CD4-positive, alpha-beta T cell treated with Interleukin-4 for 4 hours (primary cell): ENCODE measurements at regions not wholly inside any gene's neighbourhood (a gene's known extent, or its start where the extent isn't known, plus 50 kb on each side); places are given as distances from the start of the nearest gene placed in this dataset.

ENCODE experiments used
- DNase-seq: peaks from one replicate; pipeline ENCODE4 v3.0.0-alpha.2; 2020

DNA sequence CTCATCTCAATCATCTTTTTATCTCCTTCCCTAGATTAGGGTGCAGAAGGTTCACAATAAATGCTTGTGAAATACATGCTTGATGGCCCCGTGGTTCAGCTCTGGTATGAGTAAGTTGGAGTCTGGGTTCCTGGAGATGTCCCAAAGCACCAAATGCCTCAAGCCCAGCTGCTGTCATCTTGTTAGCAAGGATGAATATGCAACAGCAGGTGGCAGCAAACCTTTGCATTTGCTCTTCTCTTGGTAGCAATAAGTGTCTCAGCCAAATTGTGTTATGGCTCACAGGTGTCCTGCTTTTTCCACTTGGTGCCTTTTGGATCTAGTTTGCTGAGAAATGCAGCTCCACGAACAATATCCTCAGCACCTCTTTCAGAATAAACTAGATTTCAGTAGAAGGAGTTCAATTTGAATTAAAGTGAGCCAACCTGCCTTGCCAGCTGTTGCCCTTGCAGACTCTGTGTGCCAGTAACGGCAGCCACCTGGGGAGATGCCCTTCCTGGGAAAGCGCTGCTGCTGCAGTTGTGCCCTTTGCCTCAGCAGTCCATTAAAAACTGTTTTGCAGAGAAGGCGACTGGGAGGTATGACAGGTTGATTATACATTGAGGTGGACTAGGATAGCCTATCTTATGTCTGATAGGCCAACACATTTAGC, 417.3 kb downstream of the SNAPC1 start:
- DNase-seq, result peak; percentile 6

DNA sequence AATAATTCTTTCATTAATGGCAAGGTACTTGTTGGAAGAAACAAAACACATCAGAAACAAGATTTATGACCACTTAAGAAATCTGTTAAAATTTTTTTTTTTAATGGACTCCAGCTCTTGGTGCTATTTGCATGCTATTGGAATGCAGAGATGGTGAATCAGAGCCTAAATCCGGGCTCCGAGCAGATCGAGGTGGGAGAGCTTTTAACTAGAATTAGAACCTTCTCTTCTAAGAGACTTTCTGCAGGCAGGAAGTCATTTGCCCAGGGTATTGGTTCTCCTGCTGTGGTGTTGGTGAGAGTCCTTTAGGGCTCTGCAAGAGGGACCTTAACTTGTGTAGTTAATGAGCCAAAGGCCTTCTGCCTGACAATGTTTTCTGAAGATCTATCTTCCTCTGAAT, 419.4 kb downstream of the SNAPC1 start:
- DNase-seq, result no peak

DNA sequence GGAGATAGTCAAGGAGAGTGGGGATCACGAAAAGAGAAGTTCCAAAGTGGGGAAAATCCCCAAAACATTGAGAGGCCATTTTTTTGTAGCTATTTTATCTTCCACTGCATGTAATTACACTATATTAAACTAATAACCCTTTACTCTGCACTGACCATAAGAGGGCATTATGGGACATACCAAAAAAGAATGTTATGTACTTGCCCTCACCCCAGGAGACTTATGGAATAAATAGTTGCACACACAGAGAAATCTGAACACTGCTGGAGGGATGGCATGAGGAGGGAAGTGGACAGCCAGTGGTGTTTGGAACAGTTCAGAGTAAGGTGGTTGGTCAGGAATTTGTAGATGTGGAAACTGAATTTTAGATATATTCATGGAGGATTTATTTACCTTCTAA, 422.9 kb downstream of the SNAPC1 start:
- DNase-seq, result no peak

DNA sequence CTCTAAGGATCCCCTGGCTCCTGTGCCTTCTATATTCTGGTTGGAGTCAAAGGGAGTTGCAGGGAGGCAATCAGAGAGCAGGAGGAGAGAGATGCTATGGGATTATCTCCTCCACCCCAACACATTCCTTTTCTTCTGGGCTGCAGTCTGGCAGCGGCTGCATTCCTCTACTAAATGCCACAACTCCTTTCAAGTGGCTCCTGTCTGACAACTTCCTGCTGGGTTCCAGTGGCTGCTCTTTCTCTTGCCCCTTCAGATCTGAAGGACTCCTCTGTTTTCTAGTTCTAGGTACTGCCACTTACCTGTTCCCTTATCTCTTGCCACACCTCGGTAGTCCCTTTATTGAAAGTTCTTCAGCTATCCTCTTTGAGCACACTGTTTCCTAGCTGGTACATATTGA, 425.0 kb downstream of the SNAPC1 start:
- no peak for DNase-seq

DNA sequence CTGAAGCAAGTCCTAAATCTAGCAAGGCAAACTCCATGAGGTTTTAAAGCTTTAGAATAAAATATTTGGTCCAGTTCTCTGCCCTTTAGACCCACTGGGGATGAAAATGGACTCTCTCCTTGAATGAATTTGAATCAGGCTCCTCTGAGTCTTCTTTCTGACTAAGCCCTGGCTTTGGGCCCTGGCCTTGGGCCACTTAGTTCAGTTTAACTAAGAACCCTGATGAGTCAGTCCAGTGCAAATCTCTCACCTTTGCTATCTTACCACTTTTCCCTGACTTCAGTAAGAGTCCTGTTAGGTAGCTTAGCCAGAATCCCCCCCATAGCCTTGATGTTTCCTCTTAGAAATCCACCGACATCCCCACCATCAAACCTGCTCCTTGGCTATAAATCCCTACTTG, 427.5 kb downstream of the SNAPC1 start:
- DNase-seq, result no peak

DNA sequence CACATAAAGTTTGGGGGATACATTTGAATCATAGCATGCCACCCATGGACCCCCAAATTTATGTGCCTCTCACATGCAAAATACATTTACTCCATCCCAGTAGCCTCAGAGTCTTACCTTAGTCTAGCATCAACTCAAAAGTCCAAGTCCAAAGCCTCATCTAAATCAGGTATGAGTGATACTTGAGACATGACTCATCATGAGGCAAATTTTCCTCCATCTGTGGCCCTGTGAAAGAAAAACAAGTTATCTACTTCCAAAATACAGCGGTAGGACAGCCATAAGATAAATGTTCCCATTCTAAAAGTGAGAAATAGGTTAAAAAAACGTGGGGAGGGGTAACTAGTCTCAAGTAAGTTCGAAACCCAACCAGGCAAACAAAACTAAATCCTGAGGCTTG, 444.2 kb downstream of the SNAPC1 start:
- DNase-seq, result no peak

DNA sequence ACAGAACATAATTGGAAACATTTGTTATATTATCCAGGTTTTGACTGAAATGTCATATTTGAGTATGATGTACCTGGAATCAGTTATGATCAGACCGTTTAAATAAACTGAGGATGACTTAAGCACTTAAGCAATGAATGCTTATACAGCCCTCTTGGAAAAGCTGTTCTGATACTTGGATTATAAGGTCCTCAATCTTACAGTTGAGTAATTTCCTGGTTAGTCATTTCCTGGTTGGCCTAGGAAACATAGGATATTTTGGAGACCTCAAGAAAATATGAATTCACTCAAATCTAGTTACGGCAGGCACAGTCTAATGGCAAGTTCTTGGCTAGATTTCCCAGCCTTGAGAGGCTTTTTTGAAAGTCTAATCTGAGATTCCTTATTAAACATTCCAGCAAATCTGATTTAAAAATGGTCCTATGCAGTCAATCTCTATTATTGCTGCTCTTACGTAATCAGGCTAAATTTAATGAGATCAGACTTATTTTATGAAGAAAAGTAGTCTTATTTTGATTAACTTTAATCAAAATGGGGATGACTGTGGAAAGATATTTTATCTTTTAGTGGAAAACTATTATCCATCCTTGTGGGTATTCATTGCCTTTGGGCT, 447.2 kb downstream of the SNAPC1 start:
- no peak for DNase-seq

DNA sequence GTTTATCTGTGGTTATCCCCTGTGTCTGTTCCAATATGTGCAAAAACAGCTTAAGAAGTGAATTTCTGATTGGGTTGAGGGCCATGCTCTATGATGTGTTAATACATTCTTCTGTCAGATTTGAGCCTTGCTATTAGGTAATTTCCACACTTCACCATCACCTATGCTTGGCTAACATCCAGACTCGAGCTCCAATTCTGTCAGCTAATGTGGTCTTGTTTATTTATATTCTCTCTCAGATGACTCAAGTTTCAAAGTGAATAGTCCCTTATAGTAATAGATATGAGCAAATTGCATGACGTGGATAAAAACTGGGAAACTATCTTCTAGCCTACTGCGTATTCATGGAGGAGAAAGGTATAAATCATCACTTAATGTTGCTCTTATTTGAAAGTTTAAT, 451.3 kb downstream of the SNAPC1 start:
- DNase-seq, result no peak

DNA sequence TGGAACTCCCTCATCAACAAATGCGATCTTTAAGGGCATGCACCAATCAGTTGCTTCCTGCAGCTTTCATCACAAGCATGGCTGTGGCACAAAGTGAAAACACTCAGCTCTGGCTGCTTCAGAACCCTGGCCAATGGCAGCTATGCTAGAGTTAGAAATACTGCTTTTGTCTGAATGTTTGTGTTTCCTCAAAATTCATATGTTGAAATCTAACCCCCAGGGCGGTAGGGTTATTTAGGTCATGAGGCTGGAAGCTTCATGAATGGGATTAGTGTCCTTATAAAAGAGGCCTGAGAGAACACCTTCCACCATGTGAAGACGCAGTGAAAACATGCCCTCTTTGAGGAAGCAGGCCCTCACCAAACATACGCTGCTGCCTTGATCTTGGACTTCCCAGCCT, 453.9 kb downstream of the SNAPC1 start:
- no peak for DNase-seq

DNA sequence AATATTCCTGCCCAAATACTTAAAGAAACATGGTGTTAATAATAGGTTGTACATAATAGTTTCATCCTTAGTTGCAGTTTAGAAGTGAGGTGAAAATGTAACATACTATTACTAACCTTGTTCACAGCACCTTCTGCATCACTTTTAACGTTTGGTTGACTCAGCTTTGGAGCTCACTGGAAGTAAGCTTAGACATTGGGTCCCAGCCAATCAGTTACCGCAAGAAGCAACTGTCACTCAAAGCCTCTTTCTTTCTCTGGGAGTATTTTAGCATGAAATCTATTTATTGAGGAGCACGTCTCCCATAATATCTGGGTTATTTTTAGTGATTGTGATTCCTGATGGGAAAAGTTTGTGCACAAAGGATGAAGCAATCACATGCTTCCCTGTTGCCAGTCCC, 472.6 kb downstream of the SNAPC1 start:
- no peak for DNase-seq

DNA sequence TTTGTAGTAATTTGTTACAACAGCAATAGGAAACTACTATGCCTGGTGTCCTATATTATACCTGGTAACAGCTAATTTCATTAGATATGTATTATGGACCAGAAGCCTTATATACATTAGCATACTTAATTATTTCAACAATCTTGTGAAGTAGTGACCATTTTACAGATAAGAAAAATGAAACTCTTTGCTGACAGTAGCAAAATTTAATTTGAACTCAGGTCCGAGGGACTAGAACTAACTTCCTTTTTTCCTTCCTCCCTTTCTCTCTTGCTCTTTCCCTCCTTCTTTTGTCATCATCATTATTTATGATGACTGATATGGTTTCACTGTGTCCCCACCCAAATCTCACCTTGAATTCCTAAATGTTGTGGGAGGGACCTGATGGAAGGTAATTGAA, 482.0 kb downstream of the SNAPC1 start:
- no peak for DNase-seq

DNA sequence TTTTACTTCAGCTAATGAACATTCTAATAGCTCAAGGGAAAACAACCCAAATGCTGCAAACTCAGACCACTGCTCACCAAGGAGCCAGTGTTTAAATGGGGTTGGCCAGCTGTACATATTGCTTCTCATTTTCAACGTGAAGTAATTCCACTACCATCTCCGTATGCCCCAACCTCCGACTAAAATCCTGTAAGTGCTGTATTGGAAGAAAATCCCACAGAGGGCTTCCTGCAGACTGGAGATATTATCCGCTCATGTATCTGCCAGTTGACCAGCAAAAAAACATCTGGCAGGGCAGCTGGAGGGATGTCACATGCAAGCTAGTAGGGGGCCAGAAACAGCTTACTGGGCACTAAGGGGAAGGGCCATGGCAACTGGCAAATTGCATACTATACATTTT, 485.0 kb downstream of the SNAPC1 start:
- no peak for DNase-seq

DNA sequence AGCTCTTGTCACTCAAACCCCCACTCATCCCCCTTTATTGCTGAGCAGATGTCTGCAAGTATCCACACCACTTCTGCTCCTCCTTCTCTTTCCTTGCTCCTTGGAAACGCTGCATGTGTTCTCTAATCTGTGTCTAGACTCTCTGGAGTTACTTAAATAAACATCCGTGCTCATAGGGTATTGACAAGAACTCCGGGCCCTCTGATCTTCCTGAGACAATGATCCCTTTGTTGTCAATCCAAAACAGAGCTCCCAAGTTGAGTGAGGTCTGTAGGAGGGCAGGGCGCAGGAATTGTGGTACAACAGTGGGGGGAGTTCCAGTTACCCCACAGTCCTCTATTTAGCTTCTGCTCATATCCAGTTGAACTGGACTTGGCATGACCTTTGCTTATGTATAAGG, 489.0 kb downstream of the SNAPC1 start:
- no peak for DNase-seq

DNA sequence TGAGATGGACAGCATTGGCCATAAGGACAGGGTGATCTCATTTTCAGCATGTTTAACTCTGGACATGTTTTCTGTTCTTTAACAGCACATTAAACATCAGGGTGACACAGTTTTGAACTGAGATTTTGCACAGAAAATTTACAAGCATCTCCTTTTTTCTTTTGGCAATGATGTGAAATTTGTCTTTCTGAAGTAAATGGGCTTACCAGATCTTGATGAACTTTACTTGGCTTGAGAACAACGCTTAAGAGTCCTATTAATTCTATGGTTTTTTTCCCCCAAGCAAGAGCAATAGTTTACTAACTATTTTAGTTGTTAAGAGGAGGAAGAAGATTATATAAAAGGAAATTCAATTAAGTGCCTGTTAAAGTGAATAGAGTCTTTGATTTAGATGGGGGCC, 491.0 kb downstream of the SNAPC1 start:
- no peak for DNase-seq

DNA sequence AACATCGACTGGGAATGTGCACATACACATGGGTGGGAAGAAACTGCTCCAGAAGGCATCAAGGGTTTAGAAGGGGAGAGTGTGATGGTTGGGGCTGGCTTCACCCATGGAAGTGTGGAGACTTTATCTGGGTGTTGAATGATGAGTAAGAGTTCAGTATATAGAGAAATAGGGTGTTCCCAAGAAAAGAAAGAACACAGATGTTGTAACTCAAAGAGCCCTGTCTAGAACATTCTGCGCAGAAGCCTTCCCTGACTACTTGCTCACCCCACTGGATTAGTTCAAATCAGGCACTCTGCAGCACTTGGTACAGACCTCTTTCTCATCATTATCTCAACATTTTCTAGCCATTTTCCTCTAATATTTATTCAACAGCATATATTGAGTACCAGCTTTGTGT, 491.7 kb downstream of the SNAPC1 start:
- DNase-seq, result no peak

DNA sequence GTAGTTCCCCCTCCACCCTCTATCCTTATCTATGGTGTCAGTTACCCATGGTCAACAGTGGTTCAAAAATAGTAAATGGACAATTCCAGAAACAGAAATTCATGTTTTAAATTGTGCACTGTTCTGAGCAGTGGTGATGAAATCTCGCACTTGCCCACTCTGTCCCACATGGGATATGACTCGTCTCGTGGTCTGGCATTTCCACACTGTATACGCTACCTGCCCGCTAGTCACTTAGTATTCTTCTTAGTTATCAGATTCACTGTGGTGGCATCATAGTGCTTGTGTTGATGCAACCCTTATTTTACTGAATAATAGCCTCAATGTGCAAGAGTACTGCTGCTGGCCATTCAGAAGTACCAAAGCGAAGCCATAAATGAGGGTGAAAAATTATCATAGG, 507.0 kb downstream of the SNAPC1 start:
- DNase-seq, result no peak

DNA sequence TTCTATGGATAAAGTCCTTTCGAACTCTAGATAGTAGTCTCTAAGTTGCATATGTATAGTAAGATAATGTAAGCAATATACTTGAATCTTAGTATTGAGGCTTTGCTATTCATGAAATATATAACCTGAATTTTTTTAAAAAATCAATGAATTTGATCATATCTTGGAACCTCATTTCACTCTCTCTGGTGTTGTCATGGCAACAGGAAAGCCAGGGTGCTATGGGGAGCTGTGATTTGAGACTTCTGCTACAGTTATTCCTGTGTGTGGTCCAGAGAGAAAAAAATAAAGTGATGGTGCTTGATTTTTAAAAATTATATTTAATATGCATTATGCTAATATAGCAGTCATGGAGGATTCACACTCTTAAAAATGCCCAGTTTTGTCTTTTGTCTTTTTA, 508.0 kb downstream of the SNAPC1 start:
- DNase-seq, result no peak

DNA sequence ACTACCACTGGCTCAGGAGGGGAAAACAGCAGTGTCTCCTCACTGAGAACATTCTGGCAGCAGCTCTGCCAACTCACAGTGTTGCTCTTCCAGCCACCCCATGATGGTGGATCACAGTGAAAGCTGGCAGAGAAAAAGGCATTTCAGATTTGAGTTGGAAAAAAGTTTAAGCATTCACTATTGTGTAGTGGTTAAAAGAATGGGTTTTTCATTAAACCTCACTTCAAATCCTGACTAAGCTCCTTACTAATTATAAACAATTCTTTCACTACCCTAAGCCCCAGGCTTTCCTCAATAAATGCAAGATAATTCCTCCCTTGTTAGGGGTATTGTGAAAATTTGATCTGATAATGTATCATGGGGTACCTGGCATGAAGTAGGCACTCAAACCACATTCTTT, 518.1 kb downstream of the SNAPC1 start:
- no peak for DNase-seq

DNA sequence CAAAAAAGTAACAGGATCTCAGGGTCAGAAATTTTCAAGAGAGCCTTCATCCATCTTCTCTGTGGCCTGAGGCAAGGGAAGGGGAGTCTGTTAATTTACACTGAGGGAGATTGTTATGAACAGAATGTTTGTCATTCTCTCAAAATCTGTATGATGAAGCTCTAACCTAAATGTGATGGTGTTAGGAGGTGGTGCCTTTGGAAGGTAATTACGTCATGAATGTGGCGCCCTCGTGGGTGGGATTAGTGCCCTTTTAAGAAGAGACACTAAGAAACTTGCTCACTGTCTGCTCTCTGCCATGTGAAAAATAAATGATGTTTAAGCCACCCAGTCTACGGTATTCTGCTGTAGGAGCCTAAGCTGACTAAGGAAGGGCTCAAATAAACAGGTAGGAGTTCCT, 521.6 kb downstream of the SNAPC1 start:
- no peak for DNase-seq

DNA sequence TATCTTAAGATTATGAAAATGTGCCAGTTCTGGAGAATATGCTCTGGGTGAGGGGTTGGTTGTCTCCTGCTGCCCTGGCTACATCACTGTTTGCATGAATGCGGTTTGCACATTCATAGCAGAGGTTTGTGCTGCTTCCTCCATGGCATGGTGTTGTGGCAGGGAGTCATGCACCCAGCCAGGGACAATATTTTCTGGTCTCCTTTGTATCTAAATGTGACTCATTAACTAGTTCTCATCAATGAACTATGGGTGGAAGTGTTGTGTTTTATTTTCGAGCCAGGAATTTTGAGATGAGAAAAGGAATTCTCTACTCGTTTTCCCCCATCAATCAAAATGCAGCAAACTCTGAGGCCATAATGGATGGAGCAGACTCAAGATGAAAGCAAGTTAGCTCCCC, 527.3 kb downstream of the SNAPC1 start:
- DNase-seq, result no peak

DNA sequence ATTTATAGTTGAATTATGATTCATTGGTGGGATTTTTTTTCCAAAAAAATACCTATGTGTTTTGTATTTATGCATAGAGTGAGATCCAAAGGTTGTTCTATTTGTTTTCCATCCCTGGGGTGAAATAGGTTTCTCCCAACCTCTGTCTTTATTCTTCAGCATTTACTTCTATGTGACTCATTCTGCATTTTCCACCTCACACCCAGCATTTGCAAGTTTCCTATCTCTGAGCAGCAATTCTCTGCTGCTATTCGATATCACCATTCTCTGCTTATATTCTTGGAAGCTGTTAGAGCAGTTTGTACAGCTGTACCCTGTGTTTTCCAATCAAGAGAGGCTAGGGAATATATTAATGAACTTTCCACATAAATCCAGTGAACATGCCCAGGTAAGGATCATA, 538.9 kb downstream of the SNAPC1 start:
- DNase-seq, result no peak

DNA sequence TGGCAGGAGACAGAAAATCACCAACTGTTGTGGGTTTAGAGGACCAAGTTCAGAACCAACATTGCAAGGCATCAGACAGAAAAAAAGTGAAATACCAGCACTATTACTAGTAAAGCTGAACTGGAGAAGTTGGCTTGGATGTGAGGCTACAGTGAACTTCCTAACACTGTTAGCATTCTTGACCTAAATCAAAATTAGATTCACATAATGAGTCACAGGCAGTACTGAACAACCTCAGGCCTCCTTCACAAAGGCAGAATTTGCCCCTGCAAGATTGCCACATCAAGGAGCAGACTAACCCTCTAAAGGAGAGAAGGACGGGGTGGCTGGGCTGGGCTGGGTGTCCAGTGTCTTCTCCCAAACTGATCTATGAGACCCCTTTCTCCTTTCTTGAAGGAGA, 539.7 kb downstream of the SNAPC1 start:
- no peak for DNase-seq

DNA sequence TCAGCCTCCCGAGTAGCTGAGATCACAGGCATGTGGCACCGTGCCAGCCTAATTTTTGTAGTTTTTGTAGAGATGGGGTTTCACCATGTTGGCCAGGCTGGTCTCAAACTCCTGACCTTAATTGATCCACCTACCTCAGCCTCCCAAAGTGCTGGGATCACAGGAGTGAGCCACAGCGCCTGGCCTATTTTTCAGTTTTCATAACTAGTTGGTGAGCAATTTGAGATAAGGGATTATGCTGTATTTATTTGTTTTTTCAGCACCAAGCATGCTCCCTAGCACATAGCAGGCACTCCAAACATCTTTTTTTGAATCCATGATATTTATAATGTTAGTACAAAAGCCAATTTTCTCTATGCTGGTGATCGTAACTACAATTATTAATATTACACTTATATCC, 541.2 kb downstream of the SNAPC1 start:
- DNase-seq, result no peak

DNA sequence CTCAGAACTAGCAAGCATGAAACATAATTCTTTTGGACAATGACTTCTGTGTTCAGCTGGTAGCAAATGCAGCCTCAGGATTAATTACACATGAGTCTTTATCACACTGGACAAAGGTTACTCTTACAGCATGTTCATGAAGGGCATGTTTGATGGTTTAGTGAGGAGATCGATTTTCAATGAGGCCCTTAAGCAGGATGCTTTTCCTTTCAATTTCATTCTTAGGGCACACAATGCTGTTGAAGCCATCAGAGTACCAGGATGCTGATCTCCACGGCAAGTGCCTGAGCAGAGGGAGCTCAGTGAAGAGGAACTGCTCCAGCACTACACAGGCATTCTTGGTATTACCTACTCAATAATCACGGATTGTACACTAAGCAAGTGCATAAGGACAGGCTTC, 542.0 kb downstream of the SNAPC1 start:
- no peak for DNase-seq

DNA sequence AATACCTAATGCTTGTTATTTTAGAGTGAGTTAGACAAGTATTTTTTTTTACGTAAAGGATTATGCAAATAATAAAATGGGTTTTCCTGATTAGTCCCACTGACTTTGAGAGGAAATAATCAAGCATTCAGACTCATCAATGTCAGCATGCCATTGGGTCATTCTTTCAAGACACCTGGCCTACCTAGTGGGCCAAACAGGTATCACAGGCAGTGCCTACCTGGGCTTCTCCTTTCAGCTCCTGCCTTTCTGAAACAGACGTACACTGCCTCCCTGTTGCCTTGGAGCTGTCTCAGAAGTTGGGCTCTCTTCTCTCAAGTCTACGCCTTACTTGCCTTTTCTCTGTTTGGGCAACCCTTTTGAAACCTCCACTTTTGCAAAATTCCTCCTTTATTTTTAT, 545.6 kb downstream of the SNAPC1 start:
- DNase-seq, result no peak
